ENCODE measurements at regions not wholly inside any gene's neighbourhood (a gene's known extent, or its start where the extent isn't known, plus 50 kb on each side); places are given as distances from the start of the nearest gene placed in this dataset.

DNA sequence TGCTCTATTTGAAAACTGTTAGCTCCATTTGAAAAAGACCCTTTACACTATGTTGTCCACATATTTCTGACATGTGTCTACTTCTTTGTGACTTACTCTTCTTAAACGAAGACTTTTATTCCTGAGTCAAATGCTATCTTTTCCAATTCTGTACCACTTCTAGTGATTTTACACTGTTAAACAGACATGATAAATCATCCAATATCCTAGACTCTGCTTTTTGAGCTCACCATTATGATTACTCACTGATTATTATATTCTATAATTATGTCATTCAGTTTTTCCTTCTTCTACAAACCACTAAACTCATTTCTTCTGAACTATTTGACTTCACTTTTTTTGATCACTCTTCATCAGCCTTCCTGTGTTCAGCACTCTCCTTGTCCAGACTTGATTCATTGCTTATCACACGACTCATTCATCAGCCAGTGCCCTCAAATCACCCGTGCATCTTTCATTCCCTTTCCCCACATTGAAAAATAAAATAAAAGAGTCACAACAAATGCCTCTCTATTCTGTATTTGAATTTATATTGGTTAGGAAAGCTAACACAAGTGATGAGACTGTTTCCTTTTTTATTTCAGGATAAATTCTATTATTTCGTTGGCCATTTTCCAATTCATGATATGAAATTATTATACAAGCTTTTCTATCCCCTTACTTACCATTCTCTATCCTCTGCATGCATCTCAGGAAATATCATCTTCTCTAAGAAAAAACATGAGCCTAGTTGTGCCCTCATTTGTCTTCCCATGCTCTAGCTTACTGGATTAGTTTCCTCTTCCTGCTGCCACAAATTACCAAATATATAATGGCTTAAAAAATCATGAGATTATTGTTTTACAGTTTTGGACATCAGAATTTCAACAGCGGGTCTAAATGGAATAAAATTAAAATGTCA lies 1482.1 kb upstream of the MIR17HG start:
- TF ChIP-seq, protein P1, sequence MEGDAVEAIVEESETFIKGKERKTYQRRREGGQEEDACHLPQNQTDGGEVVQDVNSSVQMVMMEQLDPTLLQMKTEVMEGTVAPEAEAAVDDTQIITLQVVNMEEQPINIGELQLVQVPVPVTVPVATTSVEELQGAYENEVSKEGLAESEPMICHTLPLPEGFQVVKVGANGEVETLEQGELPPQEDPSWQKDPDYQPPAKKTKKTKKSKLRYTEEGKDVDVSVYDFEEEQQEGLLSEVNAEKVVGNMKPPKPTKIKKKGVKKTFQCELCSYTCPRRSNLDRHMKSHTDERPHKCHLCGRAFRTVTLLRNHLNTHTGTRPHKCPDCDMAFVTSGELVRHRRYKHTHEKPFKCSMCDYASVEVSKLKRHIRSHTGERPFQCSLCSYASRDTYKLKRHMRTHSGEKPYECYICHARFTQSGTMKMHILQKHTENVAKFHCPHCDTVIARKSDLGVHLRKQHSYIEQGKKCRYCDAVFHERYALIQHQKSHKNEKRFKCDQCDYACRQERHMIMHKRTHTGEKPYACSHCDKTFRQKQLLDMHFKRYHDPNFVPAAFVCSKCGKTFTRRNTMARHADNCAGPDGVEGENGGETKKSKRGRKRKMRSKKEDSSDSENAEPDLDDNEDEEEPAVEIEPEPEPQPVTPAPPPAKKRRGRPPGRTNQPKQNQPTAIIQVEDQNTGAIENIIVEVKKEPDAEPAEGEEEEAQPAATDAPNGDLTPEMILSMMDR (IDR thresholded peaks at IDR 0.05), result no peak
- no peak for TF ChIP-seq EZH2phosphoT487 (IDR thresholded peaks at IDR 0.05)
- no peak for TF ChIP-seq EZH2 (IDR thresholded peaks at IDR 0.05)

All from neural progenitor cell (in vitro differentiated cells).